GM21447 (cell line): ENCODE measurements at regions not wholly inside any gene's neighbourhood (a gene's known extent, or its start where the extent isn't known, plus 50 kb on each side); places are given as distances from the start of the nearest gene placed in this dataset.
A peak's percentile ranks its signal among the peaks of the same experiment; 100 is the strongest.

Experiments used
- ATAC-seq: cut with Tn5 transposase; IDR thresholded peaks from one replicate; pipeline ENCODE4 v1.9.1; 2021; ENCODE audit not compliant: unreplicated experiment

DNA sequence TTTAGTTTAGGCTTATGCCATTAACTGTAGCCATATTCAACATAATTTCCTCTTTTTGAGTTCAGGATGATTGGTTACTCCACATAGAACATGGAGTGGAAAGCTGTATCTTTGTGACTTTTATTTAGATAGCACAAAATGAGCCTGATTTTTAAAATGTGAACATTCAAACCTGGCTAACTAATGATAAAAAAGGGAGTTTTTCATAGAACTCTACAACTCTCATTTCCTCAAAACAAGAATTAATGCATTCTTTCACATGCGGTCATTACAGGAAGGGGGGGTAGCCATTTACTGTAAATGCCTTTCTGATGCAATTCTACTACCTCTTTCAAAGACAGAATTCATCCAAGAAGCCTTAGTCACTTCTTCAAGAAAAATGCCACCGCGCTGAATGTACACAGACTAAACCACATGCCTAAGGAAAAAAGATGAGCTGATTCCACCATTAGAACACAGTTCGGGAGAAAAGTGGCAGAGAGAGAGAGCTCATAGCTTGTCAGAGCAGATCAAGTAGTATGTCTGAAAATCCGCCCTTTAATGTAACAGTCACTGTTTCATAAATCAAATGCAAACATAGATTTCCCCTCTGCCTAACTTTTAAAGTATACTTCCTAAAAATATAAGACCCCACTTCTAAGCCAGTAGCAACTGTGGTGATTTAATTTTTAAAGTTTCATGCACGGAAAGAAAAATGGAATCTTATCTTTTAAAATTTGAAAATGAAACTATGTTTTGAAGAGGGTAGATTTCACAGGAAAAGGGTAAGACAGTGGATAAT, 226.4 kb upstream of the KLF14 start:
- peak; percentile 34 for ATAC-seq

DNA sequence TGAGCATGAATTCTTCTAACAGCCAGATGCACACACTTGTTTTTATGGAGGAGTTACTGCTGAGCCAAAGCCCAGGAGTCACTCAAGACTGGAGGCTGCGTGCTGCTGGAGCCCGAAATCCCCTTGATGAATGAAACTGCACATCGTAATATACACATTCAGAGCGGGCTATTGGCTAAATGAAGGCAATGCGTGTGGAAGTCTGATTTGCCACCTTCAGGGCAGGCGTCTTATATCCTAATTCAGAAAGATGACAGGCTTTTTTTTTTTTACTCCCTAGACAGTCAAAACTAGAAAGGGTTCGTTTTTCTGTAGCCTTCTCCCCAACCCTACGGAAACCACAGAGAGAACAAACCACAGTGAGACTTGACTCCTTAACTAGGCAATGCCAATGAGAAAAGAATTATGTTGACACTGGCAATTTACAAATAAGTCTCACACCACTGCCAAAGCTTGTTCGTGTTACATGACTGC, 227.2 kb upstream of the KLF14 start:
- peak; percentile 71 for ATAC-seq

GRCh38 chr7:130962109-130962508, 228.1 kb upstream of the KLF14 start:
- ATAC-seq = no peak

- no peak for ATAC-seq
Observed at GRCh38 chr7:130963339-130963738, 229.3 kb upstream of the KLF14 start.

DNA sequence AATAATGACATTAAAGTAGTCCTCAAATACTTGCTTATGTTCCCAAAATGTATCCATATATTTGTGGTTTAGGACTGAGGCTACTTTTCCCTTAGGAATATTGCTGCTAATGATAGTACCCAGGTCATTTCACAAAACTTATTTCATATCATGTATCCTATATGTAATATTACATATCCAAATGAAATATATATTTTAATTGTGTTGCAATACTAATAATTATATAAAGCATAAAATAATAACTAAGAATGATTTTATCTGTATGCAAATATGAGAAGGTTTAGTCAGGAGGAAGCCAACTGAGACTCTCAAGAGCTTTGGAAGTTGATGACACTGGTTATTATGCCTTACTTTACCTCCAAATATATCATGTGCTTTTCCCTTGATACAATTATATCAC, 231.5 kb upstream of the KLF14 start:
- ATAC-seq = no peak

- ATAC-seq = no peak
Observed at GRCh38 chr7:130966246-130967009, 232.4 kb upstream of the KLF14 start.

- no peak for ATAC-seq
Observed at GRCh38 chr7:130970196-130970595, 236.2 kb upstream of the KLF14 start.

DNA sequence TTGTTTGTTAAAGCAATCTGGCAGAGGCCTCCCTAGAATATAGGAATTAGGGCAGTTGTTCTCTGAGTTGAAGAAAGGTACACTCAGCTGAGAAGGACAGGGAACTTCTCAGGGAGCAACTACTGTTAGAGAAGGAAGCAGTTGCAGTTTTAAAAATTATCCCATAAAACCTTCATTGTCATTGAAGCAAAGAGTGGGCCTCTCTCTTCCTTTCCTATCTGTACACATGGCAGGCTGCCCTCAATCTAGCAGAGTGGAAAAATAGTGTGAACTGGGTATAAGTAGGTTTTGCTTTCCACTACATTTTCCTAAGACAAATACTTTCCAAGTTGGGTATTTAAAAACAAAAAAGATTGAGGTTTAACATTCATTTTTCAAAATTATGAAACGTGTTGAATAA, 236.7 kb upstream of the KLF14 start:
- no peak for ATAC-seq

GRCh38 chr7:130971297-130971696, 237.3 kb upstream of the KLF14 start:
- ATAC-seq = no peak

- ATAC-seq = no peak
Observed at GRCh38 chr7:130972201-130972600, 238.2 kb upstream of the KLF14 start.

GRCh38 chr7:130973637-130974036, 239.6 kb upstream of the KLF14 start:
- no peak for ATAC-seq

GRCh38 chr7:130974169-130974568, 240.2 kb upstream of the KLF14 start:
- ATAC-seq = no peak

DNA sequence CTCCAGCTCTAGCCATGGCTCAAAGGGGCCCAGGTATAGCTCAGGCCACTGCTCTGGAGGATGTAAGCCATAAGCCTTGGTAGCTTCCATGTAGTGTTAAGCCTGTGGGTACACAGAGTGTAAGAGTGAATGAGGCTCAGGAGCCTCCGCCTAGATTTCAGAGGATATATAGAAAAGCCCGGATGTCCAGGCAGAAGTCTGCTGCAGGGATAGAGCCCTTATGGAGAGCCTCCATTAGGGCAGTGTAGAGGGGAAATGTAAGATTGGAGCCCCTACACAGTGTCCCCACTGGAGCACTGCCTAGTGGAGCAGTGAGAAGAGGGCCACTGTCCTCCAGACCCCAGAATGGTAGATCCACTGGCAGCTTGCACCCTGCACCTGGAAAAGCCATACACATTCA, 240.8 kb upstream of the KLF14 start:
- ATAC-seq = no peak

DNA sequence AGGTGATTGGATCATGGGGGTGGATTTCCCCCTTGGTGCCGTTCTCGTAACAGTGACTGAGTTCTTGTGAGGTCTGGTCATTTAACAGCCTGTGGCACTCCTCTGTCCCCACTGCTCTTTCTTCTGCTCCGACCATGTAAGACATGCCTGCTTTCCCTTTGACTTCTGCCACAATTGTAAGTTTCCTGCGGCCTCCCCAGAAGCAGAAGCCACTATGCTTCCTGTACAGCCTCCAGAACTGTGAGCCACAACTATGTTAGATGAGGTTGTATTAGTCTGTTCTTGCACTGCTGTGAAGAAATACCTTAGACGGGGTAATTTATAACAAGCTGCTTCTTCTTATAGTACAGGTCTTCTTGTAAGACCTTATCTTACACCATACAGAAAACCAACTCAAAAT, 241.7 kb upstream of the KLF14 start:
- no peak for ATAC-seq

DNA sequence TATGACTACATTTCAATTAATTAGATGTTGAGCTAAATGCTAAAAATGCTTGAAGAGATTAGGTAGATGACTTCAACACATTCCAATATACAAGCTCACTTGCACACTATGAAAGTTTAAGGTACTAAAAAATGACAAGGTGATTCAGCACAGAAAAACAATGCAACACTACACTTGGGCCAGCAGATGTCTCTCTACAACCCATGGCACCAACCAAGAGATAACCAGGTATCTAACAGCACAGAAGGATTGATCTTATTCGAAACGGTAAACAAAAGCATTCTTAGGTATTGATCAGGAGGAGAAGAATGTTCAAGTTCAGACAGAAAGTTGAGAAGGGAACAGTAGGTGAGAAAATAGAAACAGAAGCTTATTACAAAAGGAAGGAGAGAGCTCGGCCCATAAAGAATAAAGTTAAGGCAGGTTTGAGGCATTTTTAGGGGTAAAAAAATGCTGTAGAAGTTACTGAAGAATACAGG, 248.2 kb upstream of the KLF14 start:
- peak; percentile 76 for ATAC-seq

DNA sequence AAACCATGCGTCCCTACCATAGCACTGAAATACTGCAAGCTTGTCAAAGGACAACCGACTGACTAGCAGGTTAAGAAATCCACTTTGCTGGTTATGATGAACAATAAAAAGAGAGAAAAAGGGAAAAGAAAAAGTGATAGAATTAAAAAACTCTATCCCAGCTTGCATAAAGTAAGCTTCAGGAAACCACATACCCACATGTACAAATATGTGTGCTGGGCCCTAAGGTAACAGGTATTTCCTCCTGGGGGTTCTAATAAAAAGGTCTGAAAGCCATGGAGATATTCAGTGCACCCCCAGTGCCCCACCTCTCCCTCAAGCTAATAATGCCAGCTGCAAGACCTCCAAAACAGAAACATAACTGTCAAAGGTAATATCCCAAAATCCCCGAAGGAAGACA, 248.6 kb upstream of the KLF14 start:
- no peak for ATAC-seq

GRCh38 chr7:130985361-130985760, 251.4 kb upstream of the KLF14 start:
- ATAC-seq = no peak

DNA sequence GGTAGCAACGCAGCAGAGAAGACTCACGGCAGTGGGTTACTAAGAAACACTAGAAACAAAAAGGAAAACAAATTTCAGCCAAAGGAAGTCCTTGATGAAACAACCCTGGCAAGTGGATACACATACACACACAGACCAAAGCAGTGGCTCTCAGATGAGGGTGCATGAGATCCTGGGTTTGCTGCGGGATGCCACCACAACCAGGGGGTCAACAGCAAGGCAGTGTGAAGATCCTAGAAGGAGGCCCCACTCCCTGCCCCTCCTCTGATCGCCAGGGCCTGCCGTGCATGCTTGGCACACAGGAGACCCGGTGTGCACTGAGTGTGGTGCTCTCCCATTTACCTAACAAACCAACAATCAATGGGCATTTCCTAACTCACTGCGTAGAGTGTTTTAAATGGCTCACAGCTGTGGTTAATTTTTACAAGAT, 252.3 kb upstream of the KLF14 start:
- ATAC-seq = no peak

GRCh38 chr7:130987092-130987491, 253.1 kb upstream of the KLF14 start:
- no peak for ATAC-seq

- no peak for ATAC-seq
Observed at GRCh38 chr7:130988443-130988842, 254.4 kb upstream of the KLF14 start.

- no peak for ATAC-seq
Observed at GRCh38 chr7:130989101-130989795, 255.2 kb upstream of the KLF14 start.
